Ishikawa (cell line): ENCODE measurements at regions not wholly inside any gene's neighbourhood (a gene's known extent, or its start where the extent isn't known, plus 50 kb on each side); places are given as distances from the start of the nearest gene placed in this dataset.

Source experiments
- CEBPB ChIP-seq: IDR thresholded peaks from 2 replicates; pipeline ENCODE4 v1.6.1; 2012
- CREB1 ChIP-seq: IDR thresholded peaks from 2 replicates; pipeline ENCODE4 v1.6.1; 2012; ENCODE audit warnings: low read depth
- EGR1 ChIP-seq: IDR thresholded peaks from 2 replicates; pipeline ENCODE4 v1.6.1; 2012
- EP300 ChIP-seq: IDR thresholded peaks from 2 replicates; pipeline ENCODE4 v1.6.1; 2012; ENCODE audit warnings: borderline replicate concordance
- FOXM1 ChIP-seq: IDR thresholded peaks from 2 replicates; pipeline ENCODE4 v1.6.1; 2012; ENCODE audit warnings: low read depth, borderline replicate concordance
- MAX ChIP-seq: IDR thresholded peaks from 2 replicates; pipeline ENCODE4 v1.6.1; 2012
- NFIC ChIP-seq: IDR thresholded peaks from 2 replicates; pipeline ENCODE4 v1.6.1; 2012
- RAD21 ChIP-seq: IDR thresholded peaks from 2 replicates; pipeline ENCODE4 v1.6.1; 2012; ENCODE audit warnings: low read depth
- REST ChIP-seq: IDR thresholded peaks from 2 replicates; pipeline ENCODE4 v1.6.1; 2012; ENCODE audit warnings: low read depth, mild to moderate bottlenecking
- TAF1 ChIP-seq: IDR thresholded peaks from 2 replicates; pipeline ENCODE4 v1.6.1; 2012; ENCODE audit warnings: low read depth, mild to moderate bottlenecking
- TCF12 ChIP-seq: IDR thresholded peaks from 2 replicates; pipeline ENCODE4 v1.6.1; 2012; ENCODE audit warnings: low read depth
- TEAD4 ChIP-seq: IDR thresholded peaks from 2 replicates; pipeline ENCODE4 v1.6.1; 2012
- USF1 ChIP-seq: IDR thresholded peaks from 2 replicates; pipeline ENCODE4 v1.6.1; 2012
- YY1 ChIP-seq: IDR thresholded peaks from 2 replicates; pipeline ENCODE4 v1.6.1; 2012; ENCODE audit warnings: low read depth
- ZBTB7A ChIP-seq: IDR thresholded peaks from 2 replicates; pipeline ENCODE4 v1.6.1; 2012; ENCODE audit warnings: low read depth

GRCh38 chr1:198845271-198845670 lies 206.4 kb downstream of the PTPRC start:
- TF ChIP-seq NFIC (no peak), EP300 (no peak), ZBTB7A (no peak), CREB1 (no peak), FOXM1 (no peak), TAF1 (no peak), USF1 (no peak), RAD21 (no peak), TCF12 (no peak), YY1 (no peak), EGR1 (no peak), MAX (no peak), TEAD4 (no peak), CEBPB (no peak)

GRCh38 chr1:198845851-198846250 lies 207.0 kb downstream of the PTPRC start:
- no peak for TF ChIP-seq TEAD4
- TF ChIP-seq NFIC: no peak
- TF ChIP-seq CREB1: no peak
- TF ChIP-seq EGR1: no peak
- no peak for TF ChIP-seq CEBPB
- no peak for TF ChIP-seq USF1

GRCh38 chr1:198846556-198846955 lies 207.7 kb downstream of the PTPRC start:
- TF ChIP-seq TEAD4 (no peak), REST (no peak), FOXM1 (no peak), CEBPB (no peak), MAX (no peak), CREB1 (no peak), TAF1 (no peak), TCF12 (no peak), ZBTB7A (no peak), EP300 (no peak)

GRCh38 chr1:198848206-198848605 lies 209.4 kb downstream of the PTPRC start:
- TF ChIP-seq ZBTB7A (no peak), RAD21 (no peak), REST (no peak), MAX (no peak)

GRCh38 chr1:198848649-198849048 lies 209.8 kb downstream of the PTPRC start:
- no peak for TF ChIP-seq FOXM1
- peak; percentile 16; the same call in 1 of the 2 replicates for TF ChIP-seq EP300
- peak; percentile 34; the same call in 1 of the 2 replicates for TF ChIP-seq TCF12
- TF ChIP-seq USF1: no peak
- TF ChIP-seq TEAD4: 0 out of 2 replicates have a peak, but pooled peaks have one; percentile 17

- no peak for TF ChIP-seq NFIC
- no peak for TF ChIP-seq REST
- TF ChIP-seq EGR1: no peak
- no peak for TF ChIP-seq MAX
- no peak for TF ChIP-seq RAD21
- no peak for TF ChIP-seq USF1
- TF ChIP-seq TAF1: no peak
- TF ChIP-seq FOXM1: no peak
- no peak for TF ChIP-seq TEAD4
- TF ChIP-seq CEBPB: no peak
- no peak for TF ChIP-seq TCF12
- no peak for TF ChIP-seq ZBTB7A
- no peak for TF ChIP-seq EP300
- TF ChIP-seq YY1: no peak
- TF ChIP-seq CREB1: no peak
Measured at GRCh38 chr1:198849093-198849492, 210.3 kb downstream of the PTPRC start.
